Tibial nerve (tissue), 4 donors: ENCODE measurements at regions not wholly inside any gene's neighbourhood (a gene's known extent, or its start where the extent isn't known, plus 50 kb on each side); places are given as distances from the start of the nearest gene placed in this dataset.

Experiments
- CTCF ChIP-seq, 5 experiments: fragments of 200-600 bp in 3 of 5; fragments of 450-650 bp in 2 of 5; sonication (generic) in 3 of 5; IDR thresholded peaks; one replicate each; pipeline ENCODE4 v1.5.1; 2016 to 2019; ENCODE audit warnings: antibody characterized with exemption in 5 of 5, mild to moderate bottlenecking in 3 of 5, moderate library complexity in 2 of 5
- EP300 ChIP-seq, 2 donors: sonication (generic); formaldehyde crosslinking; IDR thresholded peaks; one replicate each; pipeline ENCODE4 v1.6.1; 2017; ENCODE audit warnings: antibody characterized with exemption in 2 of 2, mild to moderate bottlenecking in 1 of 2
- POLR2A ChIP-seq, 2 donors: fragments of 450-650 bp; IDR thresholded peaks; one replicate each; pipeline ENCODE4 v1.6.1; 2017; ENCODE audit warnings: antibody characterized with exemption in 2 of 2, mild to moderate bottlenecking in 2 of 2, moderate library complexity in 2 of 2

- no peak for TF ChIP-seq CTCF (IDR thresholded peaks at IDR 0.05)
- TF ChIP-seq POLR2A (IDR thresholded peaks at IDR 0.05), result no peak
- no peak for TF ChIP-seq EP300 (IDR thresholded peaks at IDR 0.05)
Measured at GRCh38 chr13:111941845-111942447, 125.0 kb upstream of the SOX1 start.
